Duodenal mucosa (tissue), 2 donors: ENCODE measurements at regions not wholly inside any gene's neighbourhood (a gene's known extent, or its start where the extent isn't known, plus 50 kb on each side); places are given as distances from the start of the nearest gene placed in this dataset.
"Not testable (repeated sequence)": the region's sequence is repeated elsewhere in the genome, so short reads cannot be mapped to it uniquely, and the experiment has no call there.

ENCODE experiments used
- H3K27ac ChIP-seq: one replicate; pipeline ENCODE4 v1.7.0; 2013; ENCODE audit warnings: low read depth, low read length
- H3K27me3 ChIP-seq, 2 donors: one replicate each; pipeline ENCODE4 v1.7.0; 2013; ENCODE audit warnings: low read length in 2 of 2, control low read depth in 1 of 2; ENCODE audit not compliant: insufficient read depth in 2 of 2, control insufficient read depth in 1 of 2
- H3K36me3 ChIP-seq, 2 donors: one replicate each; pipeline ENCODE4 v1.7.0; 2013; ENCODE audit warnings: low read length in 2 of 2, control low read depth in 1 of 2; ENCODE audit not compliant: insufficient read depth in 2 of 2, control insufficient read depth in 1 of 2
- H3K4me1 ChIP-seq, 2 donors: one replicate each; pipeline ENCODE4 v1.7.0; 2013; ENCODE audit warnings: low read length in 2 of 2, control low read depth in 1 of 2; ENCODE audit not compliant: insufficient read depth in 2 of 2, control insufficient read depth in 1 of 2
- H3K4me3 ChIP-seq, 2 donors: one replicate each; pipeline ENCODE4 v1.7.0; 2013; ENCODE audit warnings: low read length in 2 of 2, low read depth in 1 of 2
- H3K9ac ChIP-seq, 2 donors: one replicate each; pipeline ENCODE4 v1.7.0; 2013; ENCODE audit warnings: low read length in 2 of 2, low read depth in 1 of 2
- H3K9me3 ChIP-seq, 2 donors: one replicate each; pipeline ENCODE4 v1.7.0; 2013; ENCODE audit warnings: low read length in 2 of 2, control low read depth in 1 of 2; ENCODE audit not compliant: control insufficient read depth in 1 of 2

DNA sequence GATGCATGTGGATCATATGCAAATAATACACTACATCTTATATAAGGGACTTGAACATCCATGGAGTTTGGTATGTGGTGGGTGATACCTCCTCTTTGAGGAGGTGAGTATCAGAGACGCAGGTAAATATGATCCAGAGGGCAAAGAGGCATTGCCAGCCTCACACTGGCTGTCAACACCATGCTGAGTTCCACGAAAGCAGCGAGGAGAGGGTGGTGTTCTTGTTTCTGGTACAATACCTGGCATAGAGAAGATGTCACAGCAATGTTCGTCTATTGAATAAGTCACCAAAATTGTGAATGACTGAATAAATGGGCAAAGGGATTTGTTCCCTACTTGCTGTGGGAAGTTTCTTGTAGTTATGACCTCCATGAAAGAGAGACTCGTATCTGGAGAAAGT lies 182.2 kb downstream of the SNRPN start:
- Histone ChIP-seq H3K36me3 (no peaks in the 10 kb centered on the region), H3K4me1 (no peaks in the 10 kb centered on the region), H3K4me3 (no peak overlapping the region), H3K27me3 (no peaks in the 10 kb centered on the region), H3K9me3 (peaks cover 32 to 48% of the 10 kb centered on the region in 2 donors), H3K9ac (no peak overlapping the region), H3K27ac (no peak overlapping the region)

DNA sequence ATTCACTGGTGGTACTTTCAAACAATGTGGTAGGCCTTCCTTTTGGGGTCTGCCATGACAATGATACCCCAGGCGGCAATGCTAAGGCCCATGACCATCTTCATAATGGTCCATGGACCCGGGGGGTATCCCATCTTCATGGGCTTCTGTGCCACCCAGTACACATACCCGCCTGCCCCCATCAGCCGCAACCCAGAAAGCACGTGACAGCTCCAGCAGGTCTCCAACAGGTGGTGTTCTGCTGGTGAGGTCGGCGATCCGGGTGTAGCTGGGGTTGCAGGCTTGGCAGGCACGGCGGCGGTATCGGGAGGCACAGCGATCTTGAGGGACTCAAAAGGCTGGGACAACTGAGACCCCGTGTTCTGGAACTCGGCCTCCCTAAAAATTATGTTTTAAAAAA lies 214.5 kb downstream of the SNRPN start:
- no peaks in the 10 kb centered on the region for H3K36me3 ChIP-seq
- H3K27ac ChIP-seq = no peak overlapping the region
- H3K27me3 ChIP-seq = no peaks in the 10 kb centered on the region
- H3K9me3 ChIP-seq = peaks cover 39 to 45% of the 10 kb centered on the region in 2 donors
- H3K4me1 ChIP-seq = no peaks in the 10 kb centered on the region
- H3K4me3 ChIP-seq = no peak overlapping the region
- no peak overlapping the region for H3K9ac ChIP-seq

DNA sequence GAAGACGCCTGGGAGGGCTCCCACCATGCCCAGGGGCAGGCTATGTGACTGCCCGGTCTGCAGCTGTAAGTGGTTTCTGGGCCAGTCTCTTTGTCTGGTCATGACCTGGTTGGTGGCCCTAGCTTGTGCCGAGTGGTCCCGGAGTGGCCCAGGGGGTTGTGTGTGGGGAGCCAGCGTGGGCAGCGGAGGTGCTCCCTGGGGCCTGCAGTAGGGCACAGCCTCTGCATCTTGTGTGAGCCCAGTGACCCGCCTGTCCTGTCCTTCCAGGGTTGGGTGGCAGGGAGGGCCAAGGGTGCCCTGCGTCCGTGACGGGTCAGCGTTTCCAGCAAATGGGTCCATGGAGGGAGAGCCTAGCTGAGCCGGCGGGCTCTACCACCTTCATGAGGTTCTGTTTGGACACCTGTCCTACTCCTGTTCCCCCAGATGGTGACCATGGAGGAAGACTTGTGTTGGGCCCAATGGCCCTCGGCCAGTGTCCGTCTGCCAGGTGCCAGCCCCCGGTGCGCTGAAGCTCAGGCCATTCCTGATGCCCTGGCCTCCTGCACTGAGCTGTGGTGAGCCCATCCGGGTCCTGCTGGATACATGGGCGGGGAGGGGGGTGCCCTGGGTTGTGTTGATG lies 215.4 kb downstream of the SNRPN start:
- Histone ChIP-seq H3K27me3 (no peaks in the 10 kb centered on the region), H3K4me1 (no peaks in the 10 kb centered on the region), H3K27ac (no peak overlapping the region), H3K36me3 (no peaks in the 10 kb centered on the region), H3K9me3 (peaks cover 41 to 53% of the 10 kb centered on the region in 2 donors), H3K4me3 (no peak overlapping the region), H3K9ac (no peak overlapping the region)

DNA sequence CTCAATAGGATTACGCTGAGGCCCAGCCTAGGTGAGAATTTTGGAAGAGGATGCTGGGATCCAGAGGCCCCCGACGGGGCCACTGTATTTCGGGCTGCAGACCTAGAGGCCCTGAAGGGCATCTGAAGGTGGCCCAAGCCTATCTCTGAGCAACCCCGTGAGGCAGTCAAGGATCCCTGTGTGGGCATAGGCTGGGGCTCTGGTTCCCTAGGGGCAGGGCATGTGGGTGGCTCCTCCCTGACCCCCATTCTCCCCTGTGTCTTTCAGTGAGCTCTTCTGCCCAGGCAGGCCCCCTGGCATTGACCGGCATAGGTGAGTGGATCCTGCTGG lies 216.0 kb downstream of the SNRPN start:
- Histone ChIP-seq H3K36me3 (no peaks in the 10 kb centered on the region), H3K9ac (no peak overlapping the region), H3K4me1 (no peaks in the 10 kb centered on the region), H3K27me3 (no peaks in the 10 kb centered on the region), H3K9me3 (peaks cover 43 to 58% of the 10 kb centered on the region in 2 donors), H3K4me3 (no peak overlapping the region), H3K27ac (no peak overlapping the region)

DNA sequence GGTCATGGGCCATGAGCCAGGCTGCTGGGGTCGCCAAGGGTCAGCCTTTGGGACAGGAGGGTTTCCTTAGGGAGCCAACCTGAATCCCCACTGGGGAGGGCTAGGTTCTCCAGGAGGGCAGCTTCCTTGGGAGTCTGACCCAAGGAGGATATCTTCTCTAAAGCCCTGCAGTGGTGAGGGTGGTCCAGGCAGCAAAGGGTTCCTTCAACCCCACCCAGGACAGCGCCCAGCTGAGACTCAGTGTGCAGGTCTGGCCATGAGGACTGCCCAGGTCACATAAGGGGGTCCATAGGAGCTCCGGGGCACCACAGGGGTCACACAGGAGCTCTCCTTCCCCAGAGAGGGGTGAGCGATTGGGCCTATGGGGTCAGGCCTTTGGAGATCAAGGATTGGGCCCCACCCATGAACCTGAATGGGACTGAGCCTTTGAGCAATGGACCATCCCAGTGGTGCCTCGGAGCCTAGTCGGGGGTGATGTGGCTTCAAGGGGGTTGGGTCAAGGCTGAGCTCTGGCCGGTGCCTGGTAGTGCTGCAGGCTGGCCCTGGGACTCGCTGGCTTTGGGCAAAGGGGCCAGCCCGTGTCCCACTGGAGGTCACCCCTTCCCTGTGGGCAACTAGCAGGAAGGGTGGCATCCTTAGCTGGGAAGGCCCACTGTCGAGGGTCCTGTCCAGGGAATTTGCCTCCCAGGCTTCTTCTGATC lies 216.5 kb downstream of the SNRPN start:
- no peaks in the 10 kb centered on the region for H3K36me3 ChIP-seq
- H3K27me3 ChIP-seq = no peaks in the 10 kb centered on the region
- no peaks in the 10 kb centered on the region for H3K4me1 ChIP-seq
- no peak overlapping the region for H3K4me3 ChIP-seq
- H3K9ac ChIP-seq = no peak overlapping the region
- H3K27ac ChIP-seq = no peak overlapping the region
- H3K9me3 ChIP-seq = peaks cover 44 to 59% of the 10 kb centered on the region in 2 donors

DNA sequence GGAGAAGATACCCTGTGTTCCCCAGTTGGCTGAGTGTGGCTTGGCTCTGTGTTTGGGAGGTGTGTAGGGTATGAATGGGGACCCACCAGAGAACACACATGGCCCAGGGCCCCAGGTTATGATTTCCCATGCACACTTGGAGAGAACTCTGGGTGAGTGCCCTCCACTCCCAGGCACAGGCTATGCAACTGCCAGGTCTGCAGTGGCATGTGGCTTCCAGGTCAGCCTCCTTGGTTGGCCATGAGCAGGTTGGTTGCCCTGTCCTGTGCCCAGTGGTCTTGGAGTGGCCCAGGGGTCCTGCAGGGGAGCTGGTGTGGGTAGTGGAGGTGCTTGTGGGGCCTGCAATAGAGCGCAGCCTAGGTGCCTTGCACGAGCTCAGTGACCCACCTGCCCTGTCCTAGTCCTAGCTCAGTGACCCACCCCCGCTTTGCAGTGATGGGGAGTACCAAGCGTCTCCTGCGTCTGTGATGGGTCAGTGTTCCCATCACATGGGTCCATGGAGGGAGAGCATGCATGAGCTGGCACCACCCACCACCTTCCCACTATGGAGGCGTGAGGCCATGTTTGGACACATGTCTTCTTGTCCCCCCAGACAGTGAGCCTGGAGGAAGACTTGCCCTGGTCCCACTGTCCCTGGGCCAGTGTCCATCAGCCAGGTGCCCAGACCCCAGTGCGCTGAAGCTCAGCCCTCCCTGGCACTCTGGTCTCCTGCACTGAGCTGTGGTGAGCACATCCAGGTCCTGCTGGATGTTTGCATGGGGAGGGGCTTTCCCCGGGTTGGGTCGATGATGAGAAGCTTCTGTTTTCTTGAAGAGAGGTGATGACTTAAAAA lies 217.3 kb downstream of the SNRPN start:
- Histone ChIP-seq H3K27ac (no peak overlapping the region), H3K4me3 (peak overlapping the region in 1 of 2 donors; percentile 43), H3K9ac (no peak overlapping the region), H3K27me3 (no peaks in the 10 kb centered on the region), H3K36me3 (no peaks in the 10 kb centered on the region), H3K4me1 (no peaks in the 10 kb centered on the region), H3K9me3 (peaks cover 49 to 67% of the 10 kb centered on the region in 2 donors)

DNA sequence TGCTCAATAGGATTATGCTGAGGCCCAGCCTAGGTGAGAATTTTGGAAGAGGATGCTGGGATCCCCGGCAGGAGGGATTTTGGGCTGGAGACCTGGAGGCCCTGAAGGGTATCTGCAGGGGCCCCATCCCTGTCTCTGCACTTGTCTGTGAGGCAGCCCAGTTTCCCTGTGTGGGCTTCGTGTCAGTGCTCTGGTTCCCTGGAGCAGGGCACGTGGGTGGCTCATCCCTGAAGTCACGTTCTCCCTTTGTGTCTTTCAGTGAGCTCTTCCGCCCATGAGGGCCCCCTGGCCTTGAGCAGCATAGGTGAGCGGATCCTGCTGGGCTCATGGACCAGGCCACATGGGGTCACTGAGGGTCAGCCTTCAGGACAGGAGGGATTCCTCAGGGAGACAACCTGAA lies 217.9 kb downstream of the SNRPN start:
- no peaks in the 10 kb centered on the region for H3K27me3 ChIP-seq
- peaks cover 49 to 73% of the 10 kb centered on the region in 2 donors for H3K9me3 ChIP-seq
- no peak overlapping the region for H3K27ac ChIP-seq
- no peak overlapping the region for H3K9ac ChIP-seq
- H3K36me3 ChIP-seq = no peaks in the 10 kb centered on the region
- H3K4me3 ChIP-seq = no peak overlapping the region
- no peaks in the 10 kb centered on the region for H3K4me1 ChIP-seq

DNA sequence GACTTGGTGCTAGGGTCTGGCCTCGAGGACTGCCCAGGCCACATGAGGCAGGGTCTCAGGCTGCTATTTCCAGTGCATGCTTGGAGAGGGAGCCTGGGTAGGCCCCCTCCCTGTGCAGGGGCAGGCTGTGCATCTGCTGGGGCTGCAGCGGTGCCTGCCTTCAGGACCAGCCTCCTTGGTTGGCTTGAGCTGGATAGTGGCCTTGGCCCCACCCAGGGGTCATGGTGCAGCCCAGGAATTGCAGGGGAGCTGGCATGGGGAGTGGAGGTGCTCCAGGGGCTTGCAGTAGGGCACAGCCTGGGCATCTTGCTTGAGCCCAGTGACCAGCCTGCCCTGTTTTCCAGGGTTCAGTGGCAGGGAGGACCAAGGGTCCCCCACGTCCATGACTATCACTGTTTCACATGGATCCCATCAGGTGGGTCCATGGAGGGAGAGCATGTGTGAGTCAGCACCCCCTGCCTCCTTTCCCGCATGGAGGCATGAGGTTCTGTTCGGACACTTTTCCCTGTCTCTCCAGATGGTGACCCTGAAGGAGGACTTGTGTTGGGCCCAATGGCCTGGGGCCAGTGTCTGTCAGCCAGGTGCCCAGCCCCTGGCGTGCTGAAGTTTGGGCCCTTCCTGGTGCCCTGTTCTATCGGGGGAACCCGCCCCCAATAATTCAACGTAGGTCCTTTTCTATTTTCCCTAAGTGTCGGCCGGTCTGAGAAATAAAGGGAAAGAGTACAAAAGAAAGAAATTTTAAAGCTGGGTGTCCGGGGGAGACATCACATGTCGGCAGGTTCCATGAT lies 218.6 kb downstream of the SNRPN start:
- H3K4me3 ChIP-seq = no peak overlapping the region
- no peaks in the 10 kb centered on the region for H3K27me3 ChIP-seq
- no peaks in the 10 kb centered on the region for H3K4me1 ChIP-seq
- no peaks in the 10 kb centered on the region for H3K36me3 ChIP-seq
- peaks cover 54 to 79% of the 10 kb centered on the region in 2 donors for H3K9me3 ChIP-seq
- H3K27ac ChIP-seq = no peak overlapping the region
- H3K9ac ChIP-seq = no peak overlapping the region

DNA sequence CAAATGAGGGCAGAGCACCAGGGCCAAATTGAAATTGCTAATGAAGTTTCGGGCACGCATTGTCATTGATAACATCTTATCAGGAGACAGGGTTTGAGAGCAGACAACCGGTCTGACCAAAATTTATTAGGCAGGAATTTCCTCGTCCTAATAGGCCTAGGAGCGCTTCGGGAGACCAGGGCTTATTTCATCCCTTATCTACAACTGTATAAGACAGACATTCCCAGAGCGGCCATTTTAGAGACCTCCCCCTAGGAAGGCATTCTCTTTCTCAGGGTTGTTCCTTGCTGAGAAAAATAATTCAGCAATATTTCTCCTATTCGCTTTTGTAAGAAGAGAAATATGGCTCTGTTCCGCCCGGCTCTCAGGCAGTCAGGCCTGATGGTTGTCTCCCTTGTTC lies 219.4 kb downstream of the SNRPN start:
- not testable (repeated sequence) for H3K9ac ChIP-seq, H3K4me3 ChIP-seq, H3K4me1 ChIP-seq, H3K27me3 ChIP-seq, H3K36me3 ChIP-seq, H3K27ac ChIP-seq
- H3K9me3 ChIP-seq = peaks cover 57 to 79% of the 10 kb centered on the region in 2 donors
